Sigmoid colon (tissue), 4 donors: ENCODE measurements at regions not wholly inside any gene's neighbourhood (a gene's known extent, or its start where the extent isn't known, plus 50 kb on each side); places are given as distances from the start of the nearest gene placed in this dataset.

ENCODE experiments used
- CTCF ChIP-seq, 4 experiments: fragments of 450-650 bp in 3 of 4; fragments of 200-600 bp in 1 of 4; IDR thresholded peaks; one replicate each; pipeline ENCODE4 v1.5.1; 2016 to 2019; ENCODE audit warnings: antibody characterized with exemption in 4 of 4, mild to moderate bottlenecking in 3 of 4, moderate library complexity in 2 of 4
- EP300 ChIP-seq, 4 donors: sonication (generic); formaldehyde crosslinking; IDR thresholded peaks; one replicate each; pipeline ENCODE4 v1.6.1; 2017; ENCODE audit warnings: antibody characterized with exemption in 4 of 4
- POLR2A ChIP-seq, 2 donors: fragments of 450-650 bp; IDR thresholded peaks; one replicate each; pipeline ENCODE4 v1.6.1; 2016; ENCODE audit warnings: antibody characterized with exemption in 2 of 2, mild to moderate bottlenecking in 2 of 2, moderate library complexity in 2 of 2
- POLR2AphosphoS5 ChIP-seq, 4 donors: sonication (generic); formaldehyde crosslinking; IDR thresholded peaks; one replicate each; pipeline ENCODE4 v1.6.1; 2017; ENCODE audit warnings: antibody characterized with exemption in 4 of 4

- TF ChIP-seq CTCF (IDR thresholded peaks at IDR 0.05) (peak in 2 of 4 experiments; percentile 13 to 16), POLR2A (IDR thresholded peaks at IDR 0.05) (no peak), EP300 (IDR thresholded peaks at IDR 0.05) (no peak), POLR2AphosphoS5 (IDR thresholded peaks at IDR 0.05) (no peak)
Observed at GRCh38 chr3:124246949-124247348, 255.0 kb upstream of the ROPN1 start.
